Psoas muscle (tissue), 7 donors: ENCODE measurements at regions not wholly inside any gene's neighbourhood (a gene's known extent, or its start where the extent isn't known, plus 50 kb on each side); places are given as distances from the start of the nearest gene placed in this dataset.

Experiments
- ATAC-seq, 4 donors: fragments of 200-7000 bp; cut with Tn5 transposase; one replicate each; pipeline ENCODE4 v1.9.1; 2020; ENCODE audit warnings: moderate library complexity in 3 of 4, mild to moderate bottlenecking in 2 of 4
- DNase-seq, 2 donors: peaks; one replicate each; pipeline ENCODE4 v3.0.0-alpha.2; 2020
- H3K27ac ChIP-seq: fragments of 200-600 bp; one replicate; pipeline ENCODE4 v1.8.0; 2022
- H3K27me3 ChIP-seq, 3 donors: fragments of 200-600 bp in 1 of 3; one replicate each; pipeline versions ENCODE4 v1.6.1 to v1.8.0; 2013 to 2022; ENCODE audit warnings: low read length in 2 of 3, mild to moderate bottlenecking in 2 of 3, moderate library complexity in 1 of 3; ENCODE audit not compliant: insufficient read depth in 3 of 3
- H3K36me3 ChIP-seq, 2 donors: fragments of 200-600 bp in 1 of 2; one replicate each; pipeline versions ENCODE4 v1.6.1 to v1.8.0; 2013 to 2022; ENCODE audit warnings: low read depth in 1 of 2, mild to moderate bottlenecking in 1 of 2, moderate library complexity in 1 of 2; ENCODE audit not compliant: insufficient read depth in 1 of 2
- H3K4me1 ChIP-seq: fragments of 200-600 bp; one replicate; pipeline ENCODE4 v1.8.0; 2022
- H3K4me3 ChIP-seq: fragments of 200-600 bp; one replicate; pipeline ENCODE4 v1.8.0; 2022; ENCODE audit warnings: mild to moderate bottlenecking
- H3K9me3 ChIP-seq: fragments of 200-600 bp; one replicate; pipeline ENCODE4 v1.8.0; 2022
- WGBS, 3 donors: extraction: QIAGEN DNeasy Blood & Tissue Kit; methylation state at CpG; one replicate each; pipeline versions ENCODE4 v1.1.6 to v1.1.7; 2013; 5-methylcytosine and 5-hydroxymethylcytosine counted together
- intact Hi-C, 2 donors: fragments of 100-400 bp; cut with DNase I; formaldehyde crosslinking; loops; one replicate each; pipeline versions ENCODE4 v1.11.0 to v1.14.2; 2022
- TF ChIP-seq, protein P1 (sequence below): fragments of 200-600 bp; IDR thresholded peaks from one replicate; pipeline ENCODE4 v1.8.0; 2022; ENCODE audit warnings: antibody characterized with exemption
- donor health status: healthy with polysubstance abuse.
- donor health status: DM: no; HTN: no; CAD: no; lungs with moderate emphysema.
- donor health status: Bipolar disorder and iron deficiency.
- donor health status: healthy.
- donor health status: DM: yes; HTN: yes; CAD: no.
- donor health status: DM: no; HTN: no; CAD: no.
- donor health status: DM: yes; HTN: yes; CAD: no.

GRCh38 chr10:118153287-118153686 lies 106.5 kb upstream of the RAB11FIP2 start:
- intact Hi-C loops = no loop called here
- DNase-seq = no peak
- Histone ChIP-seq H3K4me1 (no peaks in the 10 kb centered on the region), H3K4me3 (no peak overlapping the region), H3K27ac (no peak overlapping the region), H3K9me3 (peaks cover 6% of the 10 kb centered on the region), H3K27me3 (no peaks in the 10 kb centered on the region), H3K36me3 (no peaks in the 10 kb centered on the region)
- ATAC-seq = no peak
- TF ChIP-seq, protein P1, sequence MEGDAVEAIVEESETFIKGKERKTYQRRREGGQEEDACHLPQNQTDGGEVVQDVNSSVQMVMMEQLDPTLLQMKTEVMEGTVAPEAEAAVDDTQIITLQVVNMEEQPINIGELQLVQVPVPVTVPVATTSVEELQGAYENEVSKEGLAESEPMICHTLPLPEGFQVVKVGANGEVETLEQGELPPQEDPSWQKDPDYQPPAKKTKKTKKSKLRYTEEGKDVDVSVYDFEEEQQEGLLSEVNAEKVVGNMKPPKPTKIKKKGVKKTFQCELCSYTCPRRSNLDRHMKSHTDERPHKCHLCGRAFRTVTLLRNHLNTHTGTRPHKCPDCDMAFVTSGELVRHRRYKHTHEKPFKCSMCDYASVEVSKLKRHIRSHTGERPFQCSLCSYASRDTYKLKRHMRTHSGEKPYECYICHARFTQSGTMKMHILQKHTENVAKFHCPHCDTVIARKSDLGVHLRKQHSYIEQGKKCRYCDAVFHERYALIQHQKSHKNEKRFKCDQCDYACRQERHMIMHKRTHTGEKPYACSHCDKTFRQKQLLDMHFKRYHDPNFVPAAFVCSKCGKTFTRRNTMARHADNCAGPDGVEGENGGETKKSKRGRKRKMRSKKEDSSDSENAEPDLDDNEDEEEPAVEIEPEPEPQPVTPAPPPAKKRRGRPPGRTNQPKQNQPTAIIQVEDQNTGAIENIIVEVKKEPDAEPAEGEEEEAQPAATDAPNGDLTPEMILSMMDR = no peak

DNA sequence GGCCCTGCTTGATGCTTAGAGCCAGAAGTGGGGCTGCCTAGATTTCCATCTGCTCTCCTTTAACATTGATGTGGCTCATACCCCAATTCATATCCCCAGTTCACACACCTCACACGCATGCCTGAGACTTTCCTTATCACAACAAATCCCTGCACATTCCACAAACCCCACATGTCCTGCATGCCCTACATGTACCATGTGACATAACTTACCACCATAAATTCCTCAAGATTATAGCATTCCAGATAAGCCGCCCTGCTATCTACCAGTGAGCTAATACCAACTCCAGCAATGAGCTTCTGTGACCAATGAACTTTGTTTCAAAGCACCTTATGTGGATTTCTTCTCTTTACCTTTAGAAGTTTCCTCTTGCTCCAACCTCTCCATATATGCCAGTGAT lies 104.7 kb upstream of the RAB11FIP2 start:
- Histone ChIP-seq H3K4me1 (no peaks in the 10 kb centered on the region), H3K27ac (no peak overlapping the region), H3K27me3 (no peaks in the 10 kb centered on the region), H3K4me3 (no peak overlapping the region), H3K9me3 (peaks cover 5% of the 10 kb centered on the region), H3K36me3 (no peaks in the 10 kb centered on the region)
- ATAC-seq = no peak
- 67 to 69% (median 68%) methylated on average over 2 of the region's 2 CpGs for WGBS, 3 donors
- DNase-seq = no peak
- TF ChIP-seq, protein P1 = no peak
- intact Hi-C loops = no loop called here

- ATAC-seq (no peak), DNase-seq (no peak)
- no peaks in the 10 kb centered on the region for H3K4me1 ChIP-seq
- no peak overlapping the region for H3K4me3 ChIP-seq
- no peaks in the 10 kb centered on the region for H3K9me3 ChIP-seq
- no peaks in the 10 kb centered on the region for H3K27me3 ChIP-seq
- intact Hi-C loops = no loop called here
- TF ChIP-seq, protein P1 = no peak
- no peak overlapping the region for H3K27ac ChIP-seq
- H3K36me3 ChIP-seq = no peaks in the 10 kb centered on the region
Measured at GRCh38 chr10:118148247-118148646, 101.5 kb upstream of the RAB11FIP2 start.

GRCh38 chr10:118145256-118145655 lies 98.5 kb upstream of the RAB11FIP2 start:
- no peak for ATAC-seq
- WGBS, 3 donors = 79 to 86% (median 80%) methylated on average over 4 of the region's 4 CpGs
- Histone ChIP-seq H3K4me1 (no peaks in the 10 kb centered on the region), H3K27me3 (no peaks in the 10 kb centered on the region), H3K36me3 (no peaks in the 10 kb centered on the region), H3K27ac (no peak overlapping the region), H3K9me3 (no peaks in the 10 kb centered on the region), H3K4me3 (no peak overlapping the region)
- no peak for DNase-seq
- TF ChIP-seq, protein P1 = no peak
- intact Hi-C loops = no loop called here

DNA sequence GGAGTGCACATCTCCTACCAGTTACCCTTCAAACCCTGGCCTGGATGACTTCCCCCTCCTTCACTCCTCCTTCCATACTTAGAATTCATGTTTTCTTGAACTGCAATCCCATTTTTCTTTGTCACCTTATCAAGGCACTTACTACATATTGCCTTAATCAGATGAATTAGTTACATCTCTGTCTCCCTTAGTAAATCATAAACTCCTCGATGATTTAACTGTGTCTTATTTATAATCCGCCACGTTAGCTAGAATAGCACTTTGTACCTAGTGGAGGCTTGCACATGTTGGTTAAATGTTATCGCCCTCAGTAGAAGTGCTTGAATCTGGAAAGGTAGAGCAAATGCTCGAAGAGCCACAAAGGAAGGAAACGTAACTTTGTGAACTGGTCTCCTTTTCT lies 94.7 kb upstream of the RAB11FIP2 start:
- H3K9me3 ChIP-seq = no peaks in the 10 kb centered on the region
- no peaks in the 10 kb centered on the region for H3K4me1 ChIP-seq
- no peaks in the 10 kb centered on the region for H3K27me3 ChIP-seq
- ATAC-seq (no peak), DNase-seq (no peak)
- no peak overlapping the region for H3K27ac ChIP-seq
- 83 to 86% (median 85%) methylated on average over 6 of the region's 6 CpGs for WGBS, 3 donors
- TF ChIP-seq, protein P1 = no peak
- no peak overlapping the region for H3K4me3 ChIP-seq
- intact Hi-C loops = no loop called here
- no peaks in the 10 kb centered on the region for H3K36me3 ChIP-seq
